ENCODE measurements at regions not wholly inside any gene's neighbourhood (a gene's known extent, or its start where the extent isn't known, plus 50 kb on each side); places are given as distances from the start of the nearest gene placed in this dataset.

DNA sequence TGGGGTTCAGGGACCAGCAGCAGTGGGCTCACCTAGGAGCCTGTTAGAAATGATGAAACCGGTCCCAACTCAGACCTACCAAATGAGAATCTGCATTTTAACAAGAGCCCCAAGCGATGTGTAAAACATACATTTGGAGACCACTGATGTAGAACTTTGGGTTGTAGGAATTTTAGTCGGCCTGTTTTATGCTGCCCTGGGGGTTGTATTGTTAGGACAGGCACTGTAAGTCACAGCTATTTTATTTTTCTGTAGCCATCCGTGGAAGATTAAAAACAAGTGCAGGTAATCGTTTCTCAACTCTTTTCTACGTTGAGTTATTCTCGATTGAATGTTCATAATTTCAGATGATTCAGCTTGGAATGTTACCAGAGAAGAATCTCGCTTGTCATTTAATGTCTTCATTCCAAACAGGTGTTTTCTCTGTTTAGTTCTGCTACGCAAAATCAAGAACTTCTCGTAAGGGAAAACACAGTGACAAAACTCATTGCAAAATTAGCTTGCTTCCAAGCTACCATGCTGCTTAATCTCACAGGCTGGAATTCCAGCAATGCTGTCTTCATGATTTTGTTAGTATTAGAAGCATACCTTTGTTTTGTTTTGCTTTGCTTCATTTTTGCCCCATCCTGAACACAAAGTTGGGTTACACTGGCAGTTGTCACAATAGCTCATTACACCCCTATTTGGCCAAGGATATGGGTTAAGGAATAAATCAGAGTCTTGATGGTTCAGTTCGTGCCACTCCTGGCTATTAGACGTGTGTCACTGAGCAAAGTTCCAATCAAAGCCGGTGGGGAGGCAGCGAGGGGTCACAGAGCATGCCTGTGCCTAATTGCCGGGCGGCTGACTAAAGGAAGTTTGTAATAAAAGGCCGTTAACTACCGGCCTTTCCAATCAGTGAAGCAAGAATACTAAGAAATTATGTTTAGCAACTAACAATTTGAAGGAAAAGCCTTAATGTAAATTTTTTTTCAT, 676.9 kb downstream of the GATA3 start:
- DNase-seq: no peak

DNA sequence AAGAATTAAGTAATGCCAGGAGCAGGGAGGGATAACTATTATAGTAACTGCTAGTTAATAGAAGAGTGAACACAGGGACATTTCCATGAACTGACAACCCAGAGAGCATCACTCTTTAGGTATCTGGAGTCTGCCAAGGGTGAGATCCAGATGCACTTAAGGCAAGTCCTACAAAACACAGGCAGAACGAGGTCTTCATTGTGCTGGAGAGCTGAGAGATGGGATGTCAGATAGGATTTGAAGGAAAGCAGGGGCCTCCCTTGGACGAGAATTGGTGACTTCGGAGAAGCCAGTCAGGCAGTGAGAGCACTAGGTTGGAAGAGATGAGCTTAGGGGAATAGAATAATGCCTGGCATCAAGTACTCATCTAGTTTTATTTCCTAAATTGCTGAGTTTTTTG, 684.5 kb downstream of the GATA3 start:
- no peak for DNase-seq

DNA sequence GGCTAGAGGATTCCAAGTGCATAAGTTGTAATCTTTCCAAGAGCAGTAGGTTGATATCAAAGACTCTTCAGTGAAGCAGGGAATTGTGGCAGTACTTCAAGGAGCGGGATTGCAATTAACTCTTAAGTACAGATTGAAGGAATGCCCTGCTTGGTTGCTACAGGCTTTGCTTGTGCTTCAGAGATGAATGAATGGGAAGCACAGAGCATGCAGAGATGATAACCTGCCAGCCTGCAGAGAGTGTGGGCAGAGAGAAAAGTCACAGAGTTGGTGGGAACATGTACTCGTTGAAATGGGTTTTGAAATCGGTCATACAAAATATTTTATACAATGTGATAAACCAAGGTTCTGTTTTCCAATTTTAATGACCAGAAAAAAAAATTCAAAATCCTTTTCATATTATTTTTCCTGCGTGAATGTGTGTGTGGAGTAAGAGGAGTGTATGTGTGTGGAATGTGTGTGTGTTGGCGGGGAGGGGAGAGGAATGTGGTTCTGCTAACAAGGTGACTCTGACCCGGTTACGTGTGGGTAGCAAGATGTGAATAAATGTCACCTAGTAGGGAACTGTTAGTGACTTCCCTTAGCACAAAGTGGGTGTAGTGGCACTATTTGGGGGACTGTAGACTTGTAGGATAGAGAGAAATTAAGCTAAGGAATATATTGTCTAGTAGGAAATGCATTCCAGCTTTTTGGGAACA, 697.8 kb downstream of the GATA3 start:
- no peak for DNase-seq

DNA sequence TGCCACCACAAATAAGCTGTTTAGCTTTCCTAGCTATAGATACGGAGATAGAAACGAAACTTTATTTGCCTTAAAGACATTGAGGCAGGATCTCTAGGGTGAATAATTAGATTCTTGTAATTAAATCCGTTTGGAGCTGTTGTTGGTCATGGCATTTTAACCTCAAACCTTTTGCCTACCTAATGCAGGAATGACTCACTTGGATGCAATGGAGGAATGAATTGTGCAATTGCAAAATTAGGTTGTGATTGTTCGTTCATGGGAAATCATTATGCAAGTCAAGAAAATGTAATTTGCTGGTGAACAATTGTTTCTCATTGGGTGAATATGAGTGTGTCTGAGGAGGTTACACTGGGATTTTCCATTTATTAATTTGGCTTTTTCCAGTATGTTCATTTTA, 703.5 kb downstream of the GATA3 start:
- no peak for DNase-seq

DNA sequence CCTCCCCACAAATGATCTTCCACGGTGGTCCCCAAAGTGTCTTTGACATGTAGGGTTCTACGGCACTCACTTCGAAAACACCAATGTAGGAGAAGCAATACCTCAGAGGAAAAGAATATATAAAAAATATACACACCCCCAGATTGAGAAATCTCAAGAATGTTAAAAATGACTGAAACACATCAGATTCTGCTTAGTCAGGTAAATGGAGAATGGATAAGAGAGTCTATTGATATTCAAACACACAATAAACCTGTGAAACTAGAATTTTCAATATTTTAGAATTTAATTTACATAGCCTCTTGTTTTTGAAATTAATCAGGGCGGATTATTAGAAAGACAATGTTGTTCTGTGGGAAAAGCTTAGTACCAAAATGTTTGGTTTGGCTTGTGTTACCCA, 712.4 kb downstream of the GATA3 start:
- DNase-seq: no peak

DNA sequence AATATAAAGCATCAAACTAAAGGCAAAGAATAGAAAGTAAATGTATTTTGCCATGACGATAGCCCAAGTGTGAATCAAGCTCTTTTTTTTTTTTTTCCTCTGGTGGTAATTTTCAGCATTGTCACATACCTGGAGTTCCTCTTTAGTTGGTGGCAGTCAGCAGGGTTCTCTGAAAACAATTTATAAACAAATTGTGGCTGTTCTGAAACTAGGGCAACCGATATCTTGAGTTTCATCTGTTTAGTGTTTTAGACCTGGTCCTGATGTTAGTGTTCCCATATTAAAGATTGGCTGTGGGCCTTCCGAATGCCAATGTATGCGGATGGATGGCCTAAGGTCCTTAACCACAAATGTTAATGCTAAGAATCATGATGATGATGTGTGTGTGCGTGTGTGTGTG, 713.1 kb downstream of the GATA3 start:
- DNase-seq: no peak

DNA sequence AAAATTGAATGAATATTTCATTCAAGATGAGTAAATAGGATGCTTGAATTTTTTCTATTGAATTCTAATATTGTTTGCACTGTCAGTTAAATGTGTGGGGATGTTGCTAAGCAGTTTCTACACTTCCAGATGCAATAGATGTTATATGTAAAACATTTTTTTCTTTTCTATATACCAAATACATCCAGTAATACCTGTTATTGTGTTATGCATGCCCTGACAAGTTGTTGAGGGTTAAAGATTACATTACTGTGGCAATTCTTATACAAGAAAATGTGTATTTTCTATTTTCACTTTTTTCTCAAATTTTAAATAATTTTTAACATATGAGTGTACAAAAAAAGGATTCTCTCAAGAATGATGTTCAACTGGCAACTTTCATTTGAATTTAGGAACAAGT, 713.9 kb downstream of the GATA3 start:
- DNase-seq: no peak

DNA sequence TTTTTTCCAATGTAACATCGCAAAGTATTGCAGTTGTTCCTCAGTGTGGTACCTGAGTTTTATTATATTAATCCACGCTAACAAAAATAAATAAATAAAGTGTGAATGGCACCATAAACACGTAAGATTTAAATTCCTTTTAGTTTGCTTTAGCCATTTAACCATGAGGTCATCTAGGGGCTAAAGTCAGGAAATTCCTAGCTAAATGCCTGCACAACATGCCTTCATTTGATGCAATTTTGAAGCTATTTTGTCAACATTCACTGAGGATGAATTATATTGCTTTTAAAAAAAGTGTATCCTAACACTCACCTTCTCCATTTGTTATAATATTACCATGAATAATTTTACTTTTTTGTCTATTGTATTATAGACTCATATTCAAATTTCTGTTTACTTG, 714.4 kb downstream of the GATA3 start:
- no peak for DNase-seq

DNA sequence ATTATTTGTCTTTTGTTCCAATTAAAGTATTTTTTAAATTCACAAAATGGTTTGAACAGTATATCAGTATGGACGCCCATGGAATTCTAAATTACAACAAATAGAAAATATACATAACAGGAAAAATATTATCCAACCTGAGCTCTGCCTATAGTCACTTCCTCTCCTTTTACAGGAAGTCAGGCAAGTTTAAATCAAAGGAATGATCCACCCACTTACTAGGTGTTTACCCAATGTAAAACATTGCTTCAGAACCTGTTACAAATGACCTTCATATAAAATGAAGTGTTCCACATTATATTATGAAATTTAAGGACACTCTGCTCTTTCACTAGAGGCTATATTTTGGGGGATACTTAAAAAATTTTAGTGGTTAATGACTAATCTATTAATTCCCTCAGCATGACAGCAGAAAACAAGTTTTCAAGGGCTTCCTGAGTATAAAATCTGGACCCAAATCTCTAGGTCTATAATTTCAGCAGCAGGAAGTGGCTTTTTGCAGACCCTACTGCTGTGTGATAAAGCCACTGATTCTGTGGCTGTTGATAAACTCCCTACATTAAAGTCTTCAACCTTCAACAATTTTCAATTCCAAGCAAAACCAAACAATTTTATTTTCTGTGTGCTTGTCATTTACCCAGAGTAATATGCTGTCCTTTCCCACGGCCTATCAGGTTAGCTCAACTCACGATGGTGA, 722.6 kb downstream of the GATA3 start:
- DNase-seq: no peak

DNA sequence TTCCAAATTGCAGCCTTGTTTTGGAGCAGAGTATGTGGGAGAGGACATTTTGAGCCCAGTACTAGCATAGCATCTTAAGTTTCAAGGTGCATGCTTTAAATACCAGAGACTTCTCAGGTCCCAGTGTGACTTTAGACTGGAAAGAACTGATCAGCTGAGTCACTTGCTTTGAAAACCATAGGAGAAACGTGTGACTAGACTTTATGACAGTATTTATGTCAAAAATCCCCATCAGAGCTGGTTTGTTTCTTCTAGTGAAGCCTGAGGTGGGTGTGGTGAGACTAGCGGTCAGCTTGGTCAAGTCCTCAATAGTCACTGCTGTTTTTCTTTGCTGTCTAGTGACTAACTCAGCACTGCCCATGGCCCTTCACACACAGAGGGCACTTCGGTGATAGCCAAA, 724.2 kb downstream of the GATA3 start:
- DNase-seq: no peak

DNA sequence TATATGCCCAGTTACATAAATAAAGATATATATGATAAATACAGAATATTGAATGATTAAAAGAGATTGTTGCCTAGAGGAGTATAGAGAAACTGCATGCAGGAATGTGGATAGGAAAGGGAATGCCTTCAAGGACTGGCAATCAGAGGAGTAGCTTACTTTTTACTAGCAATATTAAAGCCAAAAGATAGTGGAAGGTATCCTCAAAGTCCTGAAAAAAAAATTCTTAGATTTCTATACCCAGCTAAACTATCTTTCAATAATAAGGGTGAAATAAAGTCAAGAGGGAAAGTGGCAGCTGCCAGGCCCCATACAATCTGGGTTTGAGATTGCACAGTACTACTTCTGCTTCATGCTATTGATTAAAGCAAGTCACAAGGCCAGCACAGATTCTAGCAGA, 733.2 kb downstream of the GATA3 start:
- no peak for DNase-seq

DNA sequence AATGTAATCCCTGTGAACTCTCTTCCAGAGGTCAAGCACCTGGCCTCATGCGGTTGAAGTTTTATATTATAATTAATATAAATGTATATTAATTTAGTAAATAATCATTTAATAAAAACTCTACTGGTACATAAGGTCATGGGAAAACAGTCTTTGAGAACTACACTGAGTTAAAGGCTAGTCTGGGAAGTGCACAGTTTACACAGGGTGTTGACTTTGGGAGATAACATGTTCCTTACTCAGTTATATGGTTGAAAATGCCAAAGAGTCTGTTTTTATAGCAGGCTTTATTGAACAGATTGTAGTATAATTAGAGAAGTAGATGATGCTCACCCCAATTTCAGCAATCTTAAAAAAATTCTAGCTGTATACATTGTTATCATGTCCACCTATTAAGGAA, 735.9 kb downstream of the GATA3 start:
- no peak for DNase-seq

DNA sequence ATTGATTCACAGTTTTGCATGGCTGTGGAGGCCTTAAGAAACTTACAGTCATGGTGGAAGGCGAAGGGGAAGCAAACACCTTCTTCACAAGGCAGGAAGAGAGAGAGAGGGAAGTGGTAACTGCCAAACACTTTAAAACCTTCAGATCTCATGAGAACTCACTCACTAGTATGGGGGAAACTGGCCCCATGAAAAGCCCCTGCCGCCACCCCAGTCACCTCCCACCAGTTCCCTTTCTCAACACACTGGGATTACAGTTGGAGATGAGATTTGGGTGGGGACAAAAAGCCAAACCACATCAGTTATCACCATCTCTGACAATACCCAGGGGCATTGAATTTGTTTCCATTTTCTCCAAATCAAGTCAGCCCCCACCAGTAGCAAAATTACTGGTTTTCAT, 740.4 kb downstream of the GATA3 start:
- no peak for DNase-seq

DNA sequence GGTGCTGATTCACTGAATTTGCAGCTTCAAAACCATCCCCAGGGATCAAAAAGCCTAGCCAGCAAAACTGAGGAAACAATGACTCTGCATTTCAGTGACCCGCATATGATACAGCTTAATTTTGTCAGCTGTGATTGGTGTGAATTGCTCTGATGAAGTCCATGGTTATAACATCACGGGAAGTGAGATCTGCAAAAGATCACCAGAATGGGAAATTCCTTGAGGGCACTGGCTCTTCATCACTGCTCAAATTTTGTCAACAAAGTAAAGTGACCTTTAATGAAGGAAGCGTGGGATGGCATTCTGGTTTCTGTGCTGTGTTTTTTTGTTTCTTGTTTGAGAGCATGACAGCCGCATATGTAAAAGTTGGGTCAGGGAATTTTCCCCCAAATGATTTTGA, 745.9 kb downstream of the GATA3 start:
- no peak for DNase-seq

DNA sequence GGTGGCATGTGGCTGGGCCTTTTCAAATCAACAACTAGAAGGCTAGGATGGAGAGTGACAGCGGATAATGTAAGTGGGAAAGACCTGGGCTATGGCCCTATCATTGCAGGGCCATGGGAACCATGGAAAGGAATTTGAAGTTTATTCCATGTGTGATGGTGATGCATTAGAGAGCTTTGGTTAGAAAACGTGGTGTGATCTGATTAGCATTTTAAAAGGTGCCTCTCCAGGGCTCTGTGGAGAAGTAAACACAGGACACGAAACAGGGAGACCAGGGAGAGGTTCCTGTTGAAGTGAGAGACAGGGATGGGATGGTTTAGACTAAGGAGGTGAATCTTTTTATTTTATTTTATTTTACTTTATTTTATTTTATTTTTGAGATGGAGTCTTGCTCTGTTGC, 749.5 kb downstream of the GATA3 start:
- DNase-seq: no peak

DNA sequence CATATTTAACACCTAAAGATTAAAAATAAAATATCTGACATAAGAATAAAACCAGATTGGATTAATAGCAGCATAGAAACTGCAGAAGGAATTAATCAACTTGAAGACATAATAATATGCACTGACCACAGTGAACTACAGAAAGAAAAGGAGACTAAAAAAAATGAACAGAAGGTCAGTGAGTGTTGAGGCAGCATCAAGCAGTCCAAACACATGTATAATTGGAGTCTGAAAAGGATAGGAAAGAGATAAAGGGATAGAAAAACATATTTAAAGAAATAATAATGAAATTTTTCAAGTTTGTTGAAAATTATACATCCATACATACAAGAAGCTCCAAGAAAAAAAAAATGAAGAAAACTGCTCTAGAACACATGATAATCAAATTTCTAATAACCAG, 756.2 kb downstream of the GATA3 start:
- no peak for DNase-seq

DNA sequence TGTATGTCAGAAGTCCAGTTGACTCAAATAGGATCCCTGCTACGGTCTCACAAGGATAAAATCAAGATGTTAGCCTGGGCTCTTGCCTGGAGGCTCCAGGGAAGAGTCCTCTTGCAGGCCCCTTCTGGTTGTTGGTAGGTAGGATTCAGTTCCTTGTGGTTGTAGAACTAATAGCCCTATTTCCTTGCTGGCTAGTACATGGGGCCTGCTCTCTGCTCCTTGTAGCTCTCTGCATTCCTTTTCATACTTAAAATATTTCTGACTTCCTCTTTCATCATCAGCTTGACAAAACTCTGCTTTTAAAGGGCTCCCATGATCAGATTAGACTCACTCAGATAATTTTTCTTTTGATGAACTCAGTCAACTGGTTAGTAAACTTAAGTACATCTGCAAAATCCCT, 756.7 kb downstream of the GATA3 start:
- no peak for DNase-seq

DNA sequence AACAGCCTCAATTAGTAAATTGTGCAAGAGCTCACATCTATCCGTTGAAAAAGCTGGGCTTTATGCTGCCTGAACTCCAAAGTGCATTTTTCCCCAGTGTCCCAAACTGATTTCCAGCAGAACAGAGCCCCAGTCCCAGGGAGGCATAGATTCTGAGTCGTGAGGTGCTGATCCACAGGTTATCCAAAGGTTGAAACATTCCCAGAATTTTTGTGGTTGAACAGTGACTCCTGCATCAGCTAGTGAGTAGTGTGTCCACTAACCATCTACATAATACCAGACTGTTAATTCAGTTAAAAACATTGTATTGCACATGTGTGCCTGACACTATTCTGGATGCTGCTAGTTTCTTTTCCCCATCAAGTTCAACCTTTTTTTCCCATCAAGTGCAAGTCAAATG, 761.5 kb downstream of the GATA3 start:
- DNase-seq: no peak

DNA sequence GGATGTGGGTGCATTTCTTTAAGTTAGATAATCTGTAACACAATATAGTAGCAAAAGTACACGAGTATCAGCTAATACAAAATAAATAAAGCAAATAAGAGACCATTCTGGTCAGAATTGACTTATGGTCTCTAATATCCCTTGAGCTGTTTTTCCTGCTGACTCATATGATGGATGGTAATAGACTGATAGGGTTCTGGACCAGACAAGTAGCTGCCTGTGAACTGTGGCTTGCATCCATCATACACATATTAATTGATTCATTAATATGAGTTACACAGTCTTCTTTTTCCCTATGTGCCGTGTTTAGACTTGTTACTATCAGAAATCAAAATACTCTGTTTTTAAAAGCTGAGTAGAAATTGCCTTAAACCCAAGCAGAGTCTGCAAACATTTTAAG, 762.8 kb downstream of the GATA3 start:
- DNase-seq: no peak

DNA sequence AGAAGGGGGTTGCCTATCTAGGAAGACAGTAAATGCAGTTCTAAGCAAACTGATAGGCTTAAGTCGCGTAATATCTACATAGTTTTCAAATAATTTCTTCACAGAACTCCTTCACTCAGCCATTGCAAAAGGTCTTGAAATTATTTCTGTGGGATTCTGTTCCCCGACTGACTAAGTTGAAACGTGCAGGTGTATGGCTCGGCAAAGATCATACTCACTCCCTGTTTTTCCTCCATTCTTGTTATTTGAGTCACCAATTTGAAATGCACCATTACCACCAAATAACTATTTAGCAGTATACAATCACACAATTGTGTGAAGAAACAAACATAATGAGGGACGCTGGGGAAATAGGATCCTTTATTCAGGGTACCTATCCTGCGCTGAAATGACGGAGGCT, 771.1 kb downstream of the GATA3 start:
- no peak for DNase-seq

DNA sequence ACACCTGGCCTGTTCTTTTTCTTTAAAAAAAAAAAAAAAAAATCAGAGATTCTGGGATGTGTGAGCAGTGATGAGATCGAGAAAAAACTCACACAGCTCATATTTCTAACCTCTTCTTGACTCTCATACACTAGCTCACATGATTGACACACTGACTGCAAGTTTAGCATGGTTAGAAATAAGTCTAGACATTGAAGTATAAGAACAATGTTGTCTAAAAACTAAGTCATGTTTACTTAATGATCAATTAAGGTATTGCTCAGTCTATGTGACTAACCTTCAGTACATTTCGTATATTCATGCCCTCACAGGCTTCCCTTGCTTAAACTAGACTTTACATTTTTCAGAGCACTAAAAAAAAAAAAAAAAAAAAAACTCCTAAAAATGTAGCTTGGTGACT, 775.1 kb downstream of the GATA3 start:
- no peak for DNase-seq

DNA sequence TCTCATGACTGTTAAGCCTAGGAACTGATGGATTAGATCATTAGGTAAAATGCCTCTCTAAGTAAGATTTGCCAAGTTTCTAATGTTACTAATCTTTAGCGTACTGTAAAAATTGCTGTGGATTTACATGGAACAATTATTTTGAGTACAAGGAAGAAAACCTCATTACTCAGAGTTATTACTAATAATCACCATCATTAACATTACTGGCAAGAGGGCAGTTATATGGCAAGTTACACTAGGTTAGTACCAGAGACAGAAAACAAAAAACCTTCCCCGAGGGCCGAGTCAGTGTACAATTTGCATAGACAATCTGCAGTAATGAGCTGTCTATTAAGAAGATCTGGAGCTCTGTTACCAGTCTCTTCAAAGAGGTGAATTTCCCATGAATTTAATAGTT, 775.6 kb downstream of the GATA3 start:
- no peak for DNase-seq

DNA sequence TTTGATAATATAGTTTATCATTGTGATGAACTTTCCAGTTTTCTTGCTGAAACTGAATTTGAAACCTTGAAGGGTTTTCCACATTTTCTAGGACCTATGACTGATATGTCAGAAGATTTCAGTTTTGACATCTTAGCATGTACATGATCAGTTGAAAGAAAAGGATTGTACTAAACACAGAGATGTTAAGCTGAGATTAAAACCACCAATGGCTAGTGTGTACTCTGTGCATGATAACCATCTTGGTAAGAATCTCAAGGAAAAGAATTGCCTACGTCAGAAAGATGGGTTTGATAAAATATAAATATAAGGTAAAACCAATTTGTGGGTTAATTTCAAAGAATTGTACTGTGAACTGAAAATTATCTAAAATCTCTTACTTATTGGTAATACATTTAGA, 776.4 kb downstream of the GATA3 start:
- DNase-seq: no peak

Data from hematopoietic multipotent progenitor cell treated with erythropoietin and hydrocortisone succinate and interleukin-3 and kit ligand, for 8 days (in vitro differentiated cells).